ENCODE measurements at regions not wholly inside any gene's neighbourhood (a gene's known extent, or its start where the extent isn't known, plus 50 kb on each side); places are given as distances from the start of the nearest gene placed in this dataset.

- H3K27ac ChIP-seq (ENCODE audit: low read depth in 1 of 2, low read length in 2 of 2) = no peak overlapping the region
- no peaks in the 10 kb centered on the region for H3K27me3 ChIP-seq (ENCODE audit: control insufficient read depth in 4 of 4, insufficient read depth in 4 of 4, low read length in 3 of 4)
- DNase-seq (ENCODE audit: low spot score) = no peak
- TF ChIP-seq REST (IDR thresholded peaks at IDR 0.05) (no peak), HNF4G (IDR thresholded peaks at IDR 0.05) (no peak), ZBTB33 (IDR thresholded peaks at IDR 0.05) (no peak), MAX (IDR thresholded peaks at IDR 0.05) (no peak), FOXA1 (IDR thresholded peaks at IDR 0.05) (no peak), NR2F2 (IDR thresholded peaks at IDR 0.05) (no peak), RAD21 (IDR thresholded peaks at IDR 0.05) (no peak), CTCF (IDR thresholded peaks at IDR 0.05; ENCODE audit: low read depth, low read length, missing input control) (no peak), EGR1 (IDR thresholded peaks at IDR 0.05; ENCODE audit: low read depth in 2 of 2) (no peak), FOXA2 (IDR thresholded peaks at IDR 0.05) (no peak), HNF4A (conservative IDR thresholded peaks at IDR 0.05) (no peak), ATF3 (IDR thresholded peaks at IDR 0.05) (no peak), SP1 (IDR thresholded peaks at IDR 0.05) (no peak)
- H3K4me3 ChIP-seq (ENCODE audit: low read depth in 1 of 3, low read length in 3 of 3) = no peak overlapping the region
- H3K9ac ChIP-seq (ENCODE audit: low read depth in 1 of 2, low read length in 2 of 2) = no peak overlapping the region
- H3K4me1 ChIP-seq (ENCODE audit: control insufficient read depth in 4 of 4, insufficient read depth in 4 of 4, low read length in 3 of 4) = no peaks in the 10 kb centered on the region
- no peaks in the 10 kb centered on the region for H3K36me3 ChIP-seq (ENCODE audit: control insufficient read depth in 4 of 4, insufficient read depth in 3 of 4, low read depth in 1 of 4, low read length in 3 of 4)
- H3K9me3 ChIP-seq (ENCODE audit: control insufficient read depth in 4 of 4, low read length in 3 of 4) = peaks cover 0 to 6% (median 0%) of the 10 kb centered on the region in 4 donors
Observed at GRCh38 chr1:105398909-105399308, 1649.2 kb downstream of the AMY1C start.

GRCh38 chr1:105399716-105400115 lies 1650.0 kb downstream of the AMY1C start:
- Histone ChIP-seq H3K9ac (ENCODE audit: low read depth in 1 of 2, low read length in 2 of 2) (no peak overlapping the region), H3K4me1 (ENCODE audit: control insufficient read depth in 4 of 4, insufficient read depth in 4 of 4, low read length in 3 of 4) (no peaks in the 10 kb centered on the region), H3K36me3 (ENCODE audit: control insufficient read depth in 4 of 4, insufficient read depth in 3 of 4, low read depth in 1 of 4, low read length in 3 of 4) (no peaks in the 10 kb centered on the region), H3K27ac (ENCODE audit: low read depth in 1 of 2, low read length in 2 of 2) (no peak overlapping the region), H3K27me3 (ENCODE audit: control insufficient read depth in 4 of 4, insufficient read depth in 4 of 4, low read length in 3 of 4) (no peaks in the 10 kb centered on the region), H3K4me3 (ENCODE audit: low read depth in 1 of 3, low read length in 3 of 3) (no peak overlapping the region), H3K9me3 (ENCODE audit: control insufficient read depth in 4 of 4, low read length in 3 of 4) (peaks cover 0 to 6% (median 0%) of the 10 kb centered on the region in 4 donors)
- DNase-seq (ENCODE audit: low spot score) = no peak
- WGBS = 91% methylated on average over 1 of the region's 1 CpG
- TF ChIP-seq HNF4G (IDR thresholded peaks at IDR 0.05) (no peak), YY1 (IDR thresholded peaks at IDR 0.05) (no peak), CTCF (IDR thresholded peaks at IDR 0.05; ENCODE audit: low read depth, low read length, missing input control) (no peak), SP1 (IDR thresholded peaks at IDR 0.05) (no peak), JUND (IDR thresholded peaks at IDR 0.05) (no peak), FOXA2 (IDR thresholded peaks at IDR 0.05) (no peak), ATF3 (IDR thresholded peaks at IDR 0.05) (no peak), TAF1 (conservative IDR thresholded peaks at IDR 0.05) (no peak), HNF4A (conservative IDR thresholded peaks at IDR 0.05) (no peak), NR2F2 (IDR thresholded peaks at IDR 0.05) (no peak), EGR1 (IDR thresholded peaks at IDR 0.05; ENCODE audit: low read depth in 2 of 2) (no peak), REST (IDR thresholded peaks at IDR 0.05) (no peak), GABPA (IDR thresholded peaks at IDR 0.05 in 1 of 2, conservative IDR thresholded peaks at IDR 0.05 in 1 of 2) (no peak), FOXA1 (IDR thresholded peaks at IDR 0.05) (no peak)

All from liver (tissue), 8 donors.